ENCODE measurements at regions not wholly inside any gene's neighbourhood (a gene's known extent, or its start where the extent isn't known, plus 50 kb on each side); places are given as distances from the start of the nearest gene placed in this dataset.
"Not testable (repeated sequence)": the region's sequence is repeated elsewhere in the genome, so short reads cannot be mapped to it uniquely, and the experiment has no call there.

- Mint-ChIP-seq H3K9me3 (ENCODE audit: unreplicated experiment) (no peaks in the 10 kb centered on the region), H3K36me3 (ENCODE audit: insufficient read depth, unreplicated experiment) (no peaks in the 10 kb centered on the region), H3K27me3 (ENCODE audit: insufficient read depth, unreplicated experiment) (peaks cover 14% of the 10 kb centered on the region), H3K4me1 (ENCODE audit: insufficient read depth, unreplicated experiment) (no peaks in the 10 kb centered on the region), H3K27ac (ENCODE audit: low read depth, unreplicated experiment) (no peak overlapping the region), H3K4me3 (ENCODE audit: unreplicated experiment) (no peak overlapping the region)
- intact Hi-C loops (cut with micrococcal nuclease) = no loop called here
- POLR2A ChIA-PET = no interaction called here
- DNase-seq (ENCODE audit: unreplicated experiment) = no peak
- TF ChIP-seq CTCF (IDR thresholded peaks at IDR 0.05; ENCODE audit: unreplicated experiment) = no peak
- no TSS peak for BruUV-seq (replicated peaks)
- CTCF ChIA-PET = interaction anchor here (0.8 kb wide), 1 partner anchor 38 kb away, joined by 3 read pairs; no protein-coding TSS in a partner anchor
These were observed 71.2 kb upstream of the ADGRE5 start for GRCh38 chr19:14310055-14310454.

GRCh38 chr19:14305706-14306105, 75.5 kb upstream of the ADGRE5 start:
- Mint-ChIP-seq H3K27me3 (ENCODE audit: insufficient read depth, unreplicated experiment) (no peaks in the 10 kb centered on the region), H3K36me3 (ENCODE audit: insufficient read depth, unreplicated experiment) (no peaks in the 10 kb centered on the region), H3K9me3 (ENCODE audit: unreplicated experiment) (no peaks in the 10 kb centered on the region), H3K4me3 (ENCODE audit: unreplicated experiment) (no peak overlapping the region), H3K27ac (ENCODE audit: low read depth, unreplicated experiment) (no peak overlapping the region), H3K4me1 (ENCODE audit: insufficient read depth, unreplicated experiment) (no peaks in the 10 kb centered on the region)
- no TSS peak for BruUV-seq (replicated peaks)
- ChIA-PET CTCF (interaction anchor here (0.5 to 1.1 kb wide), 2 partner anchors 14 to 1491 kb away, joined by 3 read pairs; no protein-coding TSS in a partner anchor), POLR2A (no interaction called here)
- no peak for DNase-seq (ENCODE audit: unreplicated experiment)
- intact Hi-C loops (cut with micrococcal nuclease) = no loop called here
- TF ChIP-seq CTCF (IDR thresholded peaks at IDR 0.05; ENCODE audit: unreplicated experiment) = no peak

GRCh38 chr19:14301150-14301549, 80.1 kb upstream of the ADGRE5 start:
- no peaks in the 10 kb centered on the region for H3K27me3 Mint-ChIP-seq (ENCODE audit: insufficient read depth, unreplicated experiment)
- DNase-seq (ENCODE audit: unreplicated experiment) = no peak
- BruUV-seq (replicated peaks) = no TSS peak
- H3K36me3 Mint-ChIP-seq (ENCODE audit: insufficient read depth, unreplicated experiment) = no peaks in the 10 kb centered on the region
- CTCF ChIA-PET = interaction anchor here (0.6 to 1.5 kb wide), 2 partner anchors 47 to 790 kb away, joined by 3 to 7 read pairs; no protein-coding TSS in a partner anchor
- H3K27ac Mint-ChIP-seq (ENCODE audit: low read depth, unreplicated experiment) = no peak overlapping the region
- POLR2A ChIA-PET = no interaction called here
- H3K4me3 Mint-ChIP-seq (ENCODE audit: unreplicated experiment) = no peak overlapping the region
- intact Hi-C loops (cut with micrococcal nuclease) = no loop called here
- no peak for TF ChIP-seq CTCF (IDR thresholded peaks at IDR 0.05; ENCODE audit: unreplicated experiment)
- H3K9me3 Mint-ChIP-seq (ENCODE audit: unreplicated experiment) = no peaks in the 10 kb centered on the region
- no peaks in the 10 kb centered on the region for H3K4me1 Mint-ChIP-seq (ENCODE audit: insufficient read depth, unreplicated experiment)

- CTCF ChIA-PET = interaction anchor here (0.5 to 0.6 kb wide), 2 partner anchors 23 to 791 kb away, joined by 3 read pairs; no protein-coding TSS in a partner anchor
- Mint-ChIP-seq H3K4me1 (ENCODE audit: insufficient read depth, unreplicated experiment) (no peaks in the 10 kb centered on the region), H3K36me3 (ENCODE audit: insufficient read depth, unreplicated experiment) (no peaks in the 10 kb centered on the region), H3K4me3 (ENCODE audit: unreplicated experiment) (no peak overlapping the region), H3K9me3 (ENCODE audit: unreplicated experiment) (no peaks in the 10 kb centered on the region), H3K27ac (ENCODE audit: low read depth, unreplicated experiment) (no peak overlapping the region), H3K27me3 (ENCODE audit: insufficient read depth, unreplicated experiment) (no peaks in the 10 kb centered on the region)
- peak; percentile 13 for DNase-seq (ENCODE audit: unreplicated experiment)
- no TSS peak for BruUV-seq (replicated peaks)
- TF ChIP-seq CTCF (IDR thresholded peaks at IDR 0.05; ENCODE audit: unreplicated experiment) = no peak
- intact Hi-C loops (cut with micrococcal nuclease) = no loop called here
- POLR2A ChIA-PET = no interaction called here
These were observed 80.9 kb upstream of the ADGRE5 start for GRCh38 chr19:14300303-14300702.

- H3K27ac Mint-ChIP-seq (ENCODE audit: low read depth, unreplicated experiment); H3K9me3 Mint-ChIP-seq (ENCODE audit: unreplicated experiment); H3K36me3 Mint-ChIP-seq (ENCODE audit: insufficient read depth, unreplicated experiment); H3K27me3 Mint-ChIP-seq (ENCODE audit: insufficient read depth, unreplicated experiment); POLR2A ChIA-PET; H3K4me3 Mint-ChIP-seq (ENCODE audit: unreplicated experiment); intact Hi-C loops (cut with micrococcal nuclease); H3K4me1 Mint-ChIP-seq (ENCODE audit: insufficient read depth, unreplicated experiment); BruUV-seq (replicated peaks); DNase-seq (ENCODE audit: unreplicated experiment): not testable (repeated sequence)
- CTCF ChIA-PET = interaction anchor here (0.8 to 1.0 kb wide), 2 partner anchors 102 to 162 kb away, joined by 3 to 4 read pairs; no protein-coding TSS in a partner anchor
These were observed 81.9 kb upstream of the ADGRE5 start for GRCh38 chr19:14299224-14299827.

- H3K27ac Mint-ChIP-seq (ENCODE audit: low read depth, unreplicated experiment); H3K4me1 Mint-ChIP-seq (ENCODE audit: insufficient read depth, unreplicated experiment); H3K36me3 Mint-ChIP-seq (ENCODE audit: insufficient read depth, unreplicated experiment); H3K9me3 Mint-ChIP-seq (ENCODE audit: unreplicated experiment); DNase-seq (ENCODE audit: unreplicated experiment); BruUV-seq (replicated peaks); intact Hi-C loops (cut with micrococcal nuclease); H3K4me3 Mint-ChIP-seq (ENCODE audit: unreplicated experiment); H3K27me3 Mint-ChIP-seq (ENCODE audit: insufficient read depth, unreplicated experiment): not testable (repeated sequence)
- ChIA-PET CTCF (interaction anchor here (0.7 kb wide), 1 partner anchor 63 kb away, joined by 3 read pairs; no protein-coding TSS in a partner anchor), POLR2A (interaction anchor here (0.6 kb wide), 1 partner anchor 302 kb away, joined by 3 read pairs; no protein-coding TSS in a partner anchor)
These were observed 83.2 kb upstream of the ADGRE5 start for GRCh38 chr19:14297883-14298576.

Data from MCF 10A (cell line).